IMR-90 (cell line): ENCODE measurements at regions not wholly inside any gene's neighbourhood (a gene's known extent, or its start where the extent isn't known, plus 50 kb on each side); places are given as distances from the start of the nearest gene placed in this dataset.
"Not testable (repeated sequence)": the region's sequence is repeated elsewhere in the genome, so short reads cannot be mapped to it uniquely, and the experiment has no call there.

Source experiments
- ATAC-seq: fragments of 200-7000 bp; cut with Tn5 transposase; 2 replicates; pipeline ENCODE4 v1.9.1; 2020; ENCODE audit warnings: low read depth, mild to moderate bottlenecking, moderate library complexity
- BruUV-seq: library from RNA; stranded (reverse); fragments of 400-500 nt; replicated peaks from 2 replicates; lab custom pipeline; 2021; lab: Mats Ljungman, UMichigan
- CTCF ChIA-PET: fragments of 300-600 bp; formaldehyde crosslinking; extraction: SDS; loops from one replicate; lab custom pipeline; 2021; ENCODE audit warnings: antibody characterized with exemption; lab: Yijun Ruan, JAX
- POLR2A ChIA-PET: fragments of 300-600 bp; sonication (Branson Sonifier 250); formaldehyde crosslinking; loops from one replicate; lab custom pipeline; 2022; ENCODE audit warnings: antibody characterized with exemption; ENCODE audit not compliant: unreplicated experiment; lab: Charles Lee
- DNase-seq: peaks from one replicate; pipeline ENCODE4 v3.0.0; 2013
- H2AFZ ChIP-seq: replicated peaks from 2 replicates; pipeline ENCODE3; 2013; ENCODE audit warnings: low read length, mild to moderate bottlenecking; ENCODE audit not compliant: poor library complexity
- H2AK5ac ChIP-seq: 2 replicates; pipeline ENCODE4 v1.6.1; 2013; ENCODE audit warnings: low read depth, low read length, inconsistent platforms
- H2AK9ac ChIP-seq: replicated peaks from 2 replicates; pipeline ENCODE3; 2013; ENCODE audit warnings: mild to moderate bottlenecking, low read depth, low read length, moderate library complexity; ENCODE audit not compliant: poor library complexity
- H2BK120ac ChIP-seq: 2 replicates; pipeline ENCODE4 v1.6.1; 2013; ENCODE audit warnings: low read depth, low read length, inconsistent platforms
- H2BK15ac ChIP-seq: 3 replicates; pipeline ENCODE4 v1.6.1; 2013; ENCODE audit warnings: low read depth, low read length, inconsistent platforms
- H2BK20ac ChIP-seq: 2 replicates; pipeline ENCODE4 v1.6.1; 2013; ENCODE audit warnings: low read depth, mild to moderate bottlenecking, inconsistent platforms, low read length, moderate library complexity
- H2BK5ac ChIP-seq: 2 replicates; pipeline ENCODE4 v1.6.1; 2013; ENCODE audit warnings: mild to moderate bottlenecking, low read depth, low read length, inconsistent platforms; ENCODE audit not compliant: poor library complexity, severe bottlenecking
- H3K14ac ChIP-seq: replicated peaks from 2 replicates; pipeline ENCODE4 v1.6.1; 2013; ENCODE audit warnings: low read depth, low read length, inconsistent platforms
- H3K18ac ChIP-seq: 2 replicates; pipeline ENCODE4 v1.6.1; 2013; ENCODE audit warnings: low read depth, low read length, control low read depth
- H3K23ac ChIP-seq: 2 replicates; pipeline ENCODE4 v1.6.1; 2013; ENCODE audit warnings: low read depth, low read length, inconsistent platforms
- H3K27ac ChIP-seq: 2 replicates; pipeline ENCODE4 v1.5.1; 2013; ENCODE audit warnings: mild to moderate bottlenecking, control low read depth, low read length; ENCODE audit not compliant: insufficient read depth
- H3K27me3 ChIP-seq: 2 replicates; pipeline ENCODE4 v1.6.1; 2013; ENCODE audit warnings: low read length; ENCODE audit not compliant: control insufficient read depth, insufficient read depth
- H3K36me3 ChIP-seq: 2 replicates; pipeline ENCODE4 v1.6.1; 2013; ENCODE audit warnings: low read length, mixed read lengths; ENCODE audit not compliant: control insufficient read depth, insufficient read depth
- H3K4ac ChIP-seq: 2 replicates; pipeline ENCODE4 v1.6.1; 2013; ENCODE audit warnings: low read depth, low read length, inconsistent platforms
- H3K4me1 ChIP-seq: 2 replicates; pipeline ENCODE4 v1.6.1; 2013; ENCODE audit warnings: low read length, mixed read lengths; ENCODE audit not compliant: control insufficient read depth, insufficient read depth
- H3K4me2 ChIP-seq: 2 replicates; pipeline ENCODE4 v1.6.1; 2013; ENCODE audit warnings: low read depth, mild to moderate bottlenecking, control low read depth, low read length, moderate library complexity
- H3K4me3 ChIP-seq: 2 replicates; pipeline ENCODE4 v1.5.1; 2013; ENCODE audit warnings: low read depth, mild to moderate bottlenecking, control low read depth, low read length, moderate library complexity; ENCODE audit not compliant: insufficient read depth
- H3K56ac ChIP-seq: 2 replicates; pipeline ENCODE4 v1.6.1; 2013; ENCODE audit warnings: low read length, inconsistent platforms; ENCODE audit not compliant: insufficient read depth; ENCODE audit errors: extremely low read depth
- H3K79me1 ChIP-seq, 2 experiments: 2 replicates each; pipeline ENCODE4 v1.6.1; 2013; ENCODE audit warnings: low read length in 2 of 2, inconsistent platforms in 1 of 2, low read depth in 1 of 2
- H3K9ac ChIP-seq: 2 replicates; pipeline ENCODE4 v1.6.1; 2013; ENCODE audit warnings: low read depth, low read length, control low read depth
- H3K9me1 ChIP-seq: 2 replicates; pipeline ENCODE4 v1.6.1; 2013; ENCODE audit warnings: low read length, inconsistent platforms; ENCODE audit not compliant: insufficient read depth
- H3K9me3 ChIP-seq: 2 replicates; pipeline ENCODE4 v1.6.1; 2013; ENCODE audit warnings: low read length; ENCODE audit not compliant: control insufficient read depth, insufficient read depth
- H4K20me1 ChIP-seq: 2 replicates; pipeline ENCODE4 v1.6.1; 2013; ENCODE audit warnings: low read length, inconsistent platforms; ENCODE audit not compliant: insufficient read depth
- H4K5ac ChIP-seq: 2 replicates; pipeline ENCODE4 v1.6.1; 2013; ENCODE audit warnings: mild to moderate bottlenecking, low read depth, low read length, control low read depth
- H4K8ac ChIP-seq, 2 experiments: 2 replicates each; pipeline ENCODE4 v1.6.1; 2013; ENCODE audit warnings: low read depth in 2 of 2, low read length in 2 of 2, control low read depth in 1 of 2, inconsistent platforms in 1 of 2
- H4K91ac ChIP-seq: 2 replicates; pipeline ENCODE4 v1.6.1; 2013; ENCODE audit warnings: low read depth, low read length, inconsistent platforms; ENCODE audit not compliant: insufficient read depth
- WGBS, 2 experiments: methylation state at CpG; one replicate each; pipeline versions ENCODE4 v1.1.5 to v1.1.7; 2013; ENCODE audit warnings: missing lambda C conversion rate in 2 of 2; ENCODE audit not compliant: insufficient read length in 1 of 2; ENCODE audit errors: extremely low coverage in 2 of 2; 5-methylcytosine and 5-hydroxymethylcytosine counted together
- dilution Hi-C: fragments of 300-500 bp; cut with HindIII; formaldehyde crosslinking; loops from one replicate; pipeline ENCODE4 v1.14.3; 2018; ENCODE audit warnings: low sequenced_read_pairs; ENCODE audit not compliant: unreplicated experiment
- in situ Hi-C: fragments of 300-500 bp; cut with MboI; formaldehyde crosslinking; loops from 3 replicates; pipeline ENCODE4 v1.14.3; 2019; ENCODE audit warnings: low sequenced_read_pairs, inconsistent platforms, mixed read lengths
- intact Hi-C: fragments of 100-400 bp; cut with micrococcal nuclease; formaldehyde crosslinking; loops from 2 replicates; pipeline ENCODE4 v1.10.0; 2022

DNA sequence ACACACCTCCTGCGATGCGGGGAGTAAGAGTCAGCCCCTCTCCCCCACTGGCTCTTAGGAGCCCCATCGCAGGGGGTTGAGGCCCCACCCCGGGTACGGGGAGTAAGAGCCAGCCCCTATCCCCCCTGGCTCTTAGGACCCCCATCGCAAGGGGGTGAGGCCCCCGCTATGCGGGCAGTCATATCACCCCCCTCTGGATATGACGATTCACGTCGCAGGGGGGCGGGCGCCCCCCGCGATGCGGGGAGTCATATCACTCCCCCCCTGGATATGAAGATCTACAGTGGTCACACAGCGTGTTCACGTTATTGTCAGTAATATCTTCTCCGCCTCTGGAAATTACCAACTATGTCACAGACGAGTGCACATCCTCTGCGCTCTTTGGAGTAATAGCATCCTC lies 61.1 kb downstream of the DEFB131A start:
- H4K8ac ChIP-seq, DNase-seq, H3K36me3 ChIP-seq, H3K4me3 ChIP-seq, H2AK9ac ChIP-seq, H2BK120ac ChIP-seq, H3K9me3 ChIP-seq, H3K27me3 ChIP-seq, H3K9ac ChIP-seq, H4K20me1 ChIP-seq, H3K4ac ChIP-seq, H2BK5ac ChIP-seq, H3K14ac ChIP-seq, H3K27ac ChIP-seq, dilution Hi-C loops, H3K23ac ChIP-seq, CTCF ChIA-PET, H3K79me1 ChIP-seq, H3K9me1 ChIP-seq, H2AK5ac ChIP-seq, H2AFZ ChIP-seq, H4K5ac ChIP-seq, H3K4me1 ChIP-seq, H3K4me2 ChIP-seq, intact Hi-C loops, H4K91ac ChIP-seq, H2BK20ac ChIP-seq, H3K18ac ChIP-seq, BruUV-seq, H3K56ac ChIP-seq, ATAC-seq, POLR2A ChIA-PET, in situ Hi-C loops, H2BK15ac ChIP-seq: not testable (repeated sequence)
- no CpG with 5 or more reads among the region's 21 CpGs for WGBS, 2 experiments

DNA sequence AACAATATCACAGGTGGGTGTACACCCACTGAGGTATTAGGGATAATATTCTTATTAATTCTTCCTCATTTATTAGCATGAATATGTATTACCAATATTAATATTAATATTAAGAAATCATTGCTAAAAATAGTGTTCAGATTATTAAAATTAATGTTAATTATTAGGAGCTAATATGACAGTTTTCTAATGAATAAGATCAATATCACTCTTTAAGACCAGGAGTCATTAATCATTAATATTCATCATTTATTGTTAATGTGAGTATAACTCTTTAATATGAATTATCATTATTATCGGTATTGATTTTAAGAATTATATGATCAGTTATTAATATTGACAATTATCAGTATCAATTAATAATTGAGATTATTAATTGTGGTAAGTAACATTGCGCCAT lies 62.5 kb downstream of the DEFB131A start:
- in situ Hi-C loops = not testable (repeated sequence)

More for the DNA sequence above, 62.5 kb downstream of the DEFB131A start:
- H3K18ac ChIP-seq, H4K91ac ChIP-seq, H2AK5ac ChIP-seq, H3K14ac ChIP-seq, H3K4ac ChIP-seq, H3K56ac ChIP-seq, H2BK120ac ChIP-seq, ATAC-seq, H4K8ac ChIP-seq, H3K36me3 ChIP-seq, H3K9me1 ChIP-seq, H2BK20ac ChIP-seq, H3K9me3 ChIP-seq, H3K27ac ChIP-seq, POLR2A ChIA-PET, H2AK9ac ChIP-seq, H3K4me3 ChIP-seq, H2BK15ac ChIP-seq, DNase-seq, H3K79me1 ChIP-seq, H2AFZ ChIP-seq, H3K27me3 ChIP-seq, H4K5ac ChIP-seq, intact Hi-C loops, CTCF ChIA-PET, H3K4me1 ChIP-seq, H3K9ac ChIP-seq, H2BK5ac ChIP-seq, BruUV-seq, H3K4me2 ChIP-seq, H3K23ac ChIP-seq, H4K20me1 ChIP-seq, dilution Hi-C loops: not testable (repeated sequence)
- WGBS, 2 experiments = no CpG with 5 or more reads among the region's 2 CpGs
